ENCODE measurements at regions not wholly inside any gene's neighbourhood (a gene's known extent, or its start where the extent isn't known, plus 50 kb on each side); places are given as distances from the start of the nearest gene placed in this dataset.

DNA sequence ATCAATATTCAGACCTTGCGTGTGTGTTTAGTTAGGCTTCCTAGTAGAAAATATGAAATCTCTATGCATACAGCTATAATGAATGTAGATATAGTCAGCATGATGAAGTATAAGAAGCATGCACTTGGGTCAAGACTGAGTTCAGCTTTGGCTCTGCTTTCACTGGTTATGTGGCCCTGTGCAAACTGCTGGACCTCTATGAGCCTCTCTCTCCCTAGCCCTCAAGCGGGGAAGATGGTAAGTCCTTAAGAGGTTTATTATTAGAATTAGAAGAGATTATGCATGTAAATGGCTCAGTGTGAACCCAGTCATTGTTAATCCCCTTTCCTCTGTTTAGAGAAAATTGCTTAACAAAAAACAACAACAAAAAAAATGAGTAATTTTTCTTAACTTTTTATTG lies 178.8 kb upstream of the NXPH2 start:
- TF ChIP-seq, protein P1, sequence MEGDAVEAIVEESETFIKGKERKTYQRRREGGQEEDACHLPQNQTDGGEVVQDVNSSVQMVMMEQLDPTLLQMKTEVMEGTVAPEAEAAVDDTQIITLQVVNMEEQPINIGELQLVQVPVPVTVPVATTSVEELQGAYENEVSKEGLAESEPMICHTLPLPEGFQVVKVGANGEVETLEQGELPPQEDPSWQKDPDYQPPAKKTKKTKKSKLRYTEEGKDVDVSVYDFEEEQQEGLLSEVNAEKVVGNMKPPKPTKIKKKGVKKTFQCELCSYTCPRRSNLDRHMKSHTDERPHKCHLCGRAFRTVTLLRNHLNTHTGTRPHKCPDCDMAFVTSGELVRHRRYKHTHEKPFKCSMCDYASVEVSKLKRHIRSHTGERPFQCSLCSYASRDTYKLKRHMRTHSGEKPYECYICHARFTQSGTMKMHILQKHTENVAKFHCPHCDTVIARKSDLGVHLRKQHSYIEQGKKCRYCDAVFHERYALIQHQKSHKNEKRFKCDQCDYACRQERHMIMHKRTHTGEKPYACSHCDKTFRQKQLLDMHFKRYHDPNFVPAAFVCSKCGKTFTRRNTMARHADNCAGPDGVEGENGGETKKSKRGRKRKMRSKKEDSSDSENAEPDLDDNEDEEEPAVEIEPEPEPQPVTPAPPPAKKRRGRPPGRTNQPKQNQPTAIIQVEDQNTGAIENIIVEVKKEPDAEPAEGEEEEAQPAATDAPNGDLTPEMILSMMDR (optimal IDR thresholded peaks at IDR 0.05 in 1 of 3, IDR thresholded peaks at IDR 0.05 in 1 of 3, conservative IDR thresholded peaks at IDR 0.05 in 1 of 3; ENCODE audit: extremely low read depth in 1 of 3, insufficient read depth in 2 of 3, low read length in 3 of 3) = no peak
- TF ChIP-seq EZH2 (IDR thresholded peaks at IDR 0.05; ENCODE audit: low read length) = no peak
